Activated CD4-positive, alpha-beta T cell treated with anti-CD3 and anti-CD28 coated beads, Interleukin-2, amount 10 ng/mL, durations not matched to agents 7 days and 5 days (primary cell): ENCODE measurements at regions not wholly inside any gene's neighbourhood (a gene's known extent, or its start where the extent isn't known, plus 50 kb on each side); places are given as distances from the start of the nearest gene placed in this dataset.

ENCODE experiments used
- CTCF ChIA-PET: fragments of 350-600 bp; sonication (Branson Sonifier 250); formaldehyde crosslinking; loops from one replicate; lab custom pipeline; 2021; ENCODE audit warnings: antibody characterized with exemption; lab: Charles Lee
- POLR2A ChIA-PET: fragments of 350-600 bp; sonication (Branson Sonifier 250); formaldehyde crosslinking; loops from one replicate; lab custom pipeline; 2021; ENCODE audit warnings: antibody characterized with exemption; lab: Charles Lee
- DNase-seq: peaks from one replicate; pipeline ENCODE4 v3.0.0-alpha.2; 2020
- H3K27ac Mint-ChIP-seq: one replicate; pipeline ENCODE4 v1.8.0; 2021; ENCODE audit warnings: mild to moderate bottlenecking, moderate library complexity, mixed read lengths
- H3K27me3 Mint-ChIP-seq: one replicate; pipeline ENCODE4 v1.8.0; 2021; ENCODE audit warnings: mixed read lengths
- H3K36me3 Mint-ChIP-seq: one replicate; pipeline ENCODE4 v1.8.0; 2021; ENCODE audit warnings: low read depth, mixed read lengths
- H3K4me1 Mint-ChIP-seq: one replicate; pipeline ENCODE4 v1.8.0; 2021; ENCODE audit warnings: mixed read lengths
- H3K4me3 Mint-ChIP-seq: one replicate; pipeline ENCODE4 v1.8.0; 2021; ENCODE audit warnings: mild to moderate bottlenecking, moderate library complexity, mixed read lengths
- H3K9me3 Mint-ChIP-seq: one replicate; pipeline ENCODE4 v1.8.0; 2021; ENCODE audit warnings: mixed read lengths

- no peaks in the 10 kb centered on the region for H3K4me1 Mint-ChIP-seq
- ChIA-PET CTCF (interaction anchor here (1.5 kb wide), 1 partner anchor 245 kb away, joined by 6 read pairs; no protein-coding TSS in a partner anchor), POLR2A (no interaction called here)
- no peak overlapping the region for H3K27ac Mint-ChIP-seq
- no peak overlapping the region for H3K4me3 Mint-ChIP-seq
- no peaks in the 10 kb centered on the region for H3K36me3 Mint-ChIP-seq
- DNase-seq = no peak
- no peaks in the 10 kb centered on the region for H3K9me3 Mint-ChIP-seq
- H3K27me3 Mint-ChIP-seq = no peaks in the 10 kb centered on the region
Observed at GRCh38 chr9:38158628-38159027, 89.6 kb upstream of the SHB start.

- Mint-ChIP-seq H3K27ac (no peak overlapping the region), H3K36me3 (no peaks in the 10 kb centered on the region), H3K9me3 (no peaks in the 10 kb centered on the region), H3K27me3 (no peaks in the 10 kb centered on the region), H3K4me1 (no peaks in the 10 kb centered on the region), H3K4me3 (no peak overlapping the region)
- ChIA-PET POLR2A (no interaction called here), CTCF (interaction anchor here (1.3 kb wide), 1 partner anchor 27 kb away, joined by 5 read pairs; no protein-coding TSS in a partner anchor)
- DNase-seq = no peak
Observed at GRCh38 chr9:38157711-38158110, 88.7 kb upstream of the SHB start.

GRCh38 chr9:38154501-38155421, 85.7 kb upstream of the SHB start:
- DNase-seq = no peak
- no peak overlapping the region for H3K27ac Mint-ChIP-seq
- ChIA-PET CTCF (interaction anchor here (0.8 to 1.0 kb wide), 2 partner anchors 167 to 241 kb away, joined by 3 read pairs; no protein-coding TSS in a partner anchor), POLR2A (no interaction called here)
- H3K4me3 Mint-ChIP-seq = no peak overlapping the region
- no peaks in the 10 kb centered on the region for H3K9me3 Mint-ChIP-seq
- peaks cover 3% of the 10 kb centered on the region for H3K27me3 Mint-ChIP-seq
- H3K36me3 Mint-ChIP-seq = no peaks in the 10 kb centered on the region
- no peaks in the 10 kb centered on the region for H3K4me1 Mint-ChIP-seq

- POLR2A ChIA-PET = no interaction called here
- Mint-ChIP-seq H3K4me3 (no peak overlapping the region), H3K27me3 (peaks cover 4% of the 10 kb centered on the region), H3K4me1 (no peaks in the 10 kb centered on the region), H3K27ac (no peak overlapping the region), H3K9me3 (no peaks in the 10 kb centered on the region), H3K36me3 (no peaks in the 10 kb centered on the region)
- no peak for DNase-seq
- CTCF ChIA-PET = no interaction called here
Observed at GRCh38 chr9:38153910-38154291, 84.9 kb upstream of the SHB start.

GRCh38 chr9:38153152-38153909, 84.3 kb upstream of the SHB start:
- Mint-ChIP-seq H3K27me3 (peaks cover 10% of the 10 kb centered on the region), H3K27ac (no peak overlapping the region), H3K36me3 (no peaks in the 10 kb centered on the region), H3K4me3 (no peak overlapping the region), H3K4me1 (no peaks in the 10 kb centered on the region), H3K9me3 (no peaks in the 10 kb centered on the region)
- no peak for DNase-seq
- ChIA-PET CTCF (interaction anchor here (0.6 kb wide), 1 partner anchor 204 kb away, joined by 3 read pairs; no protein-coding TSS in a partner anchor), POLR2A (no interaction called here)

GRCh38 chr9:38149647-38150046, 80.6 kb upstream of the SHB start:
- POLR2A ChIA-PET = no interaction called here
- CTCF ChIA-PET = no interaction called here
- no peak for DNase-seq
- no peak overlapping the region for H3K4me3 Mint-ChIP-seq
- no peaks in the 10 kb centered on the region for H3K36me3 Mint-ChIP-seq
- no peak overlapping the region for H3K27ac Mint-ChIP-seq
- H3K9me3 Mint-ChIP-seq = no peaks in the 10 kb centered on the region
- H3K4me1 Mint-ChIP-seq = no peaks in the 10 kb centered on the region
- peaks cover 10% of the 10 kb centered on the region for H3K27me3 Mint-ChIP-seq

GRCh38 chr9:38146844-38147243, 77.8 kb upstream of the SHB start:
- Mint-ChIP-seq H3K27ac (no peak overlapping the region), H3K4me3 (no peak overlapping the region), H3K4me1 (no peaks in the 10 kb centered on the region), H3K36me3 (no peaks in the 10 kb centered on the region), H3K9me3 (no peaks in the 10 kb centered on the region), H3K27me3 (peaks cover 23% of the 10 kb centered on the region)
- POLR2A ChIA-PET = no interaction called here
- CTCF ChIA-PET = interaction anchor here (1.5 kb wide), 1 partner anchor 14 kb away, joined by 3 read pairs; no protein-coding TSS in a partner anchor
- DNase-seq = no peak

GRCh38 chr9:38145526-38146053, 76.6 kb upstream of the SHB start:
- no peaks in the 10 kb centered on the region for H3K36me3 Mint-ChIP-seq
- no peak overlapping the region for H3K4me3 Mint-ChIP-seq
- no peak overlapping the region for H3K27ac Mint-ChIP-seq
- peaks cover 29% of the 10 kb centered on the region for H3K27me3 Mint-ChIP-seq
- ChIA-PET POLR2A (no interaction called here), CTCF (interaction anchor here (0.6 to 1.5 kb wide), 2 partner anchors 15 to 576 kb away, joined by 3 read pairs; no protein-coding TSS in a partner anchor)
- no peaks in the 10 kb centered on the region for H3K9me3 Mint-ChIP-seq
- no peaks in the 10 kb centered on the region for H3K4me1 Mint-ChIP-seq
- no peak for DNase-seq

- H3K4me1 Mint-ChIP-seq = no peaks in the 10 kb centered on the region
- H3K27me3 Mint-ChIP-seq = peaks cover 29% of the 10 kb centered on the region
- H3K27ac Mint-ChIP-seq = no peak overlapping the region
- CTCF ChIA-PET = no interaction called here
- no peaks in the 10 kb centered on the region for H3K9me3 Mint-ChIP-seq
- POLR2A ChIA-PET = no interaction called here
- no peaks in the 10 kb centered on the region for H3K36me3 Mint-ChIP-seq
- no peak for DNase-seq
- H3K4me3 Mint-ChIP-seq = no peak overlapping the region
Observed at GRCh38 chr9:38144421-38144820, 75.4 kb upstream of the SHB start.

GRCh38 chr9:38141746-38142591, 72.9 kb upstream of the SHB start:
- Mint-ChIP-seq H3K27ac (no peak overlapping the region), H3K9me3 (no peaks in the 10 kb centered on the region), H3K27me3 (peaks cover 32% of the 10 kb centered on the region), H3K4me3 (no peak overlapping the region), H3K36me3 (no peaks in the 10 kb centered on the region), H3K4me1 (no peaks in the 10 kb centered on the region)
- no peak for DNase-seq
- ChIA-PET POLR2A (no interaction called here), CTCF (no interaction called here)

- Mint-ChIP-seq H3K4me1 (no peaks in the 10 kb centered on the region), H3K36me3 (no peaks in the 10 kb centered on the region), H3K9me3 (no peaks in the 10 kb centered on the region), H3K4me3 (no peak overlapping the region), H3K27ac (no peak overlapping the region), H3K27me3 (peaks cover 25% of the 10 kb centered on the region)
- POLR2A ChIA-PET = no interaction called here
- CTCF ChIA-PET = no interaction called here
- DNase-seq = no peak
Observed at GRCh38 chr9:38138276-38138675, 69.2 kb upstream of the SHB start.

GRCh38 chr9:38137342-38137741, 68.3 kb upstream of the SHB start:
- CTCF ChIA-PET = no interaction called here

More at GRCh38 chr9:38137342-38137741, 68.3 kb upstream of the SHB start:
- Mint-ChIP-seq H3K36me3 (no peaks in the 10 kb centered on the region), H3K9me3 (no peaks in the 10 kb centered on the region), H3K4me3 (no peak overlapping the region), H3K4me1 (no peaks in the 10 kb centered on the region), H3K27me3 (peaks cover 23% of the 10 kb centered on the region), H3K27ac (no peak overlapping the region)
- POLR2A ChIA-PET = no interaction called here
- no peak for DNase-seq
